ENCODE measurements at regions not wholly inside any gene's neighbourhood (a gene's known extent, or its start where the extent isn't known, plus 50 kb on each side); places are given as distances from the start of the nearest gene placed in this dataset.
"Not testable (repeated sequence)": the region's sequence is repeated elsewhere in the genome, so short reads cannot be mapped to it uniquely, and the experiment has no call there.

DNA sequence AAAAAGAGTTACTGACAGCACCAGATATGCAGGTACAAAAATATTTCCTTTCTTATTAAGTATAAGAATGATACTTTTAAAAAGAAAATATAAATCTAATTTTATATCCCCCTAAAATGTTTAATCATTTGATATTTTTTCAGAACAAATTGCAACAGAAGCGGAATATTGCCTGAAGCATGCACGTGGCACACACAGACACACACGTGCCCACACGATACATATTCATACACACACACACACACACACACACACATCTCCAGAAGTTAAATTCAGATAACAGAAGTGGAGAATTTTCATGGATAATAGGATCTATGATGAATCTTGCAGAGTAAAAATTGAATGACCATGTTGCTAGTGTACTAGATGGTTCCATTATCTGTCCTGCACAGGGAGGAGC is 445.2 kb downstream of the GPAT3 start:
- DNase-seq: no peak

- DNase-seq: no peak
Measured at GRCh38 chr4:83979773-83980172, 443.9 kb downstream of the GPAT3 start.

GRCh38 chr4:83974111-83974780 is 438.3 kb downstream of the GPAT3 start:
- DNase-seq: no peak

DNA sequence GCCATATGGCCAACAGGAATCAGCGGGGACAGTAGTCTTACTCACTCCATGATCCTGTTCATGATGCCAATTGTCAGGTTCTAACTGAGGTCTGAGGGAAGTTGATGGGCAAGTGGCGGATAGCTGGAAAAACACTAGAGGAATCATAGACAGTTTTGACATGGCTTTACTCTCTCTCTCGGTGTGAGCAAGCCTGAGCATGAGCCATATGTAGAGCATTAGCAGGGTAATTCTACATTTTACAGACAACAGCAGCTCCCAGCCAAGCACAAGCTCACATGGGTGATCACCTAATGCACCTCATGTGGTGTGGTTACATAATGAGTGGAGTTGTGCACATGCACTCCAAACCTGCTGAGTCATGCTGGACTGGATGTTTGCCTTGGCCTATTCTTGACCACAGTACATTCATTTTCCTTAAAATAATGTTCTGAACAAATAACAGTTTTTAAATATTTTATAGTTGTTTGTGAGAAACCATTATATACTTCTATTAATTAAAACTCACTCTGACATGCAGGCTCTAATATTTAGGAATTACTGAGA is 429.2 kb downstream of the GPAT3 start:
- DNase-seq: no peak

- no peak for DNase-seq
Measured at GRCh38 chr4:83962492-83962891, 426.6 kb downstream of the GPAT3 start.

- DNase-seq: no peak
Measured at GRCh38 chr4:83961575-83961974, 425.7 kb downstream of the GPAT3 start.

DNA sequence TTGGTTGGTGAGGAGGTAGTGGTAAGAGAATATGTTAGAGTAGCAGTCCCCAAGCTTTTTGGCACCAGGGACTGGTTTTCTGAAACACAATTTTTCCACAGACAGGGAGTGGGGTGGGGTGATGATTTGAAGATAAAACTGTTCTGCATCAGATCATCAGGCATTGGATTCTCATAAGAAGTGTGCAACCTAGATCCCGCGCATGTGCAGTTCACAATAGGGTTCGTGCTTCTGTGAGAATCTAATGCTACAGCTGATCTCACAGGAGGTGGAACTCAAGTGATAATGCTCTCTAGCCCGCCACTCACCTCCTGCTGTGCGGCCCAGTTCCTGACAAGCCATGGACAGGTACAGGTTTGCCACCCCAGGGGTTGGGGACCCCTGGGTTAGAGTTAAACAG is 423.3 kb downstream of the GPAT3 start:
- no peak for DNase-seq

DNA sequence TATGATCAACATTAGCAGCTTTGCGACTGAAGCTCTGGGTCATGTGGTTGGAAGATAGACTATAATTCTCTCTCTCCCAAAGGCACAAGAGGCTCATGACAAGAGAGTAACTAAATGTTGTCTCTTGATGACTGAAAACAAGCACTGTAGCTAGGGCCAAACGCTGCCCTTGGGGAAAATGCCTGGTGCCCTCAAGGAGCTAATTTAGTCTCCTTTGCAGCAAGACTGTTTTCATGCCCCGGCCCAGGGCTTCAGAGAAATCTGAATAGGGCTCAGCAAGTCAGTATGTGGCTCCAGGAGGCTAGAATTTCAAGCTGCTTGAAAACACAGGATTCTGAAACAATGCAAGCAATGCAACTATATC is 411.9 kb downstream of the GPAT3 start:
- no peak for DNase-seq

GRCh38 chr4:83947125-83947829 is 411.4 kb downstream of the GPAT3 start:
- DNase-seq: no peak

GRCh38 chr4:83943691-83944090 is 407.8 kb downstream of the GPAT3 start:
- not testable (repeated sequence) for DNase-seq

DNA sequence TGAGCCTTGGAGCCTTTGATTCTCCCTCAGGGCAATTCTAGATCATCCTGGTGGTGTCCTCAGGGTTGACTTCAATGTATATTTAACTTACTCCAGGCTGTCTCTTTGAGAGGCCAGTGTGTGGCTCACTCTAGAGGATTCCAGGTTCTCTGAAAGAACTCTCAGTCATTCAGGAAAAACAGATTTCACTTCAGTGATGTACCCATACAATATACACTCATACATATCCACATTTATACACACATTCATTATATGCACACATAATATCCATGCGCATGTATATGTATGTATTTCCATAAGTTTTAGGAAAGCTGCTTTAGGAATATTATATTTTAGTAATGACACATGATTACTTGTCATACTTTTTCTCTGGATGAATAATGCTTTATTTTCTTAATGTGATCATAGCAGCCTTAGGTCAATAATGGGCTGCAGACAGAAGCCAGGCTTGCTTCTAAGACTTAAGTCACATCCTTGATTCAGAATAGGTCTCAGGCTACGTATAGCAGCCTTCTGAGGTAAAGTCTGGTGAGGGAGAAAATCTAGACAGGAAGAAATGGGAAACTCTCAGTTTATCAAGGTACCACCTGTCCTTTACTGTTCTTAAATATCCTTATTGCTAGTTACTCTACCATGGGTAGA is 397.0 kb downstream of the GPAT3 start:
- DNase-seq: no peak

DNA sequence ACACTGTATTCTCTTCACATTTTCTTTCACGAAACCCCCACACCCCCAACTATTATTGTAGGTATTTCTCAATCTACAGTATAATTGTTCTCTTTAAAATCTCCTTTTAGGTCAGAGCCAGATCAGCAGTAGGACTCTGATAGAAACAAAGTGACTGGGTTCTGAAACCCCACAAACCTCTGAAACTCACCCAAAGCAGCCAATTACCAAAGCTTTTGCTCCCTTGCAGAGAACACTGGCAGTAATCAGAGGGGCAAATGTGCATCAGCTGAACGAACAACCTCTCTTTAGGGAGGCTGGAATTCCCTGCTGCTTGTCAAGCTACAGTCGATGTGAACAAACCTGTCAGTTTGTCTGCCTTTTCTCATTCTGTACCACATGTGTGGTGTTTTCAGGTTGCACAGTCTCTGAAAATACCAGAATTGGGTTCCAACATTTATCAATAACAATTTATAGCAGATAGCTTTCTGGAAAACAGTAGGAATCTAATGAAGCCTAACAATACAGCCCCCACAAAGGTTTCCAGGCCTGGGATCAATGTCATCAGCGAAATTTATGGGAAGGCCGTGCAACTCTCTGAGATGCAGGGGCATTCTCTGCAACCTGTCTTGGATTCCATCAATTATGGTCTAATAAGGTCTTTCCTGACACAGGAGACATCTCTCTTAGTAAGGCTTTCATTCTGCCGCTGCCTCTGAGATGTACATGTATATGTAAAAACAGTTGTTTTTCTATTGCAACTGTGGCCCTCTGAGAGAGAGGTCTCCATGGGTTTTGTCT is 395.9 kb downstream of the GPAT3 start:
- DNase-seq: no peak

DNA sequence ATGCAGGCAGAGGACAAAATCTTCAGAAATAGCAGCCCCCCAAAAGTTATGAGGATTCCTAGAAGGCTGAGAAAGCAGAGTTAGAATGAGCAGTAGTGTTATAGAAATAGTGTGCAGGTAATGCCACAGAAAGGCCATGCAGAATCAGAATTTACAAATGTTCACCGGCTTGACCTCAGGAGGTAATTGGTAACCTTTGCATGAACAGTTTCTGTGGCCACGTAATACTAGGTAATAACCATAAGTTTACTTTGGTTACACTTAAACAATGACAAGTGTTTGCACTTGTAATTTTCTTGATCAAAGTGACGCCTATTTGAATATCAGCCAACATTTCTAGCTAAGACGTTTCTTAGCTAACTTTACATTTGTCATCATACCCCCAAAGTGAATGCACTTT is 393.6 kb downstream of the GPAT3 start:
- no peak for DNase-seq

GRCh38 chr4:83926950-83927349 is 391.0 kb downstream of the GPAT3 start:
- no peak for DNase-seq

DNA sequence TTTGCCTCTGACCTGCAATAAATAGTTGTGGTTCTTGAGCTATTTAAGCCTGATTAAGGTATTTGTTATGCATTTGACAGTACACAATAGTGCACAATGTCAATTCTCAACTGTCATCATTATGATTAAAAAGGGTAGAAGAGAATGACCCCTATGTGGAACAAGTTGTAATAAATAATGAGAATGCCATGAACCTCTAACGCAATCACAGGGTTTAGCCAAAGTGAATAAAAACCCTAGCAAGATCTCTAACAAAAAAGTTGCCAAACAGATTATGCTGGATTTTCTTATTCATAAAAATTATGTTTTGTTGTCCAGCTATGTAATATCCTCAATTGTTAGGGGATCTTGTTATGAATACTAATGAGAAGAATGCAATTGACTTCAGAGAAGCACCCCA is 387.4 kb downstream of the GPAT3 start:
- no peak for DNase-seq

DNA sequence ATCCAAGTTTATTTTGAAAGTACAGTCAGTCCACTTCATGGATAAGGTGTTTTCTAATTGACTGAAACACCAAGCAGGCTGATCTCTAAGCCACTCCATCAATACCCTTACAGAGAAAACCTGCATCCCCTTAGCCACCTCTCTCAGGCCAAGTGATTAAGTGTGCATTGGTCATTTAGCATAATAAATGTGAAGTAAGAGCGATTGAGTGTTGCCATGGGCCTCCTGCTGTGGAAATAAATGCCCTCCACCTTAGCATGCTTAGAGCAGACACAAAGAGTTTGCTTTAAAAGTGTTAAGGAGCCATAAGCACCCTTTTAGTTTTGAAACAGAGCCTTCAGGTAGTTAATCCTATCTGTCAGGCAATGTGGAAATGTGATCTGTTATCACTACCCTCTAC is 386.5 kb downstream of the GPAT3 start:
- DNase-seq: no peak

- DNase-seq: no peak
Measured at GRCh38 chr4:83921124-83921523, 385.2 kb downstream of the GPAT3 start.

- DNase-seq: no peak
Measured at GRCh38 chr4:83920375-83920774, 384.5 kb downstream of the GPAT3 start.

DNA sequence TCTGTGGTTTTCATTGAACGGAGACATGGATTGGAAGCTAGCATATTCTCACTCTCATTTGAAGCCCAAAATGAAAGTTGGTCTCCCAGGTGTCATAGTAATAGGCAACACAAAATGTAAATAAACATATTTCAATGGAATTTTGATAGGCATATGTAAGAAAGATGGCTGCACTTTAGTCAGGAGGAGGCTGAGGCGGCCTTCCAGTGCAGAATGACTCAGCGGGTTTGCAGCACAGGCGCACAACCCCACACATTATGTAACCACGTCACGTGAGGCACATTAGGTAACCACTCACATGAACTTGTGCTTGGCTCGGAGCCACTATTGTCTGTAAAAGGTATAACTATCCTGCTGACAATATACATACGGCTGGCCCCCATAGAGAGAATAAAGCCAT is 381.7 kb downstream of the GPAT3 start:
- DNase-seq: no peak

- DNase-seq: no peak
Measured at GRCh38 chr4:83910693-83911092, 374.8 kb downstream of the GPAT3 start.

DNA sequence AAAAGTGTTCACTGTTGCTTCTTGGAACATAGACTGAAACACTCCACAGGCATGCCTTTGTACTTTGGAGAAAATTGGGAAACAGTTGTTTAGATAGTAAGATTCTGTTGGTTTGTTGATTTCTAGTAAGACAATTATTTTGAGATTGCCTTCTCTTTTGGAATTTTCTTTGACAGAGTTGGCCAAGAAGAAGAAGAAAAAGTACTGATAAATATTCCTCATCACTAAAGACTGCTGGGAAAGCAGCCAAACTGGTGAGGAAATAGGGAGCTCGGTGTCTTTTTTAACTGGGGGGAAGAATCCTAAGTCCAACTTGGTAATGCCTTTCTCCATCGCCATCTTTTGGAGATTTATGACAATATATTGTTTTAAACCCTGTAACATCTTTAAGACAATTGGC is 370.7 kb downstream of the GPAT3 start:
- no peak for DNase-seq

DNA sequence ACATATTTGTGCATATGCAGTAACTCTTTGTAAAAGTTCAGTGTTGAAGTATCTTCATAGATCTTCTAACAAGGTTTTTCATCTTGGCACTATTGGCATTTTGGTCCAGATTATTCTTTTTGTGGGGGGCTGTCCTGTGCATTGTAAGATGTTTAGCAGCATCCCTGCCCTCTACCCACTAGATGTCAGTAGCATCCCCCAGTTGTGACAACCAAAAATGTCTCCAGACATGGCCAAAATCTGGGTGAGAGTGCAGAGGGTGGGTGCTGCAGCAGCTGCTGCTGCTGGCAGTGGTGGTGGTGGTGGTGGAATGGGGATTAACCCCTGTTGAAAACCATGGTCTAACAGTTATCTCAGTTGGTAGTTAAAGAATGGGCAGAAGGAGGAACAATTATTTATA is 370.0 kb downstream of the GPAT3 start:
- DNase-seq: peak; percentile 18

DNA sequence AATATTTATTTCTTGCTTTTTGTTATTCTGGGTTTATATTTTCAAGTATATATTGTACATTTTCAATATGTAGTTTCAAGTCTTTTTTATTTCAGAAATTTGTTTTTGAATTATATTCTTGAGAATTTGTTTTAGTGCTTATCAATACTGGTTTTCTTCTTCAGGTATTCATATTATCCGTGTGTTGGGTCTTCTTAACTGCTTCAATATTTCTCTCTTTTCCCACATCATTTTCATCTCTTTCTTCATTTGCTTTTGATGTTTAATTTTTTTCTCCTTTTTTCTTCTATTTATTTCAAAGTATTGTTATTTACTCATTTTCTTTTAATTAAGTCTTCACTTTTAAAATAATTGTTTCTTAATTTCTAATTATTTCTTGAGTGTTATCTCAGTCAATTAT is 367.8 kb downstream of the GPAT3 start:
- DNase-seq: not testable (repeated sequence)
